H54 (cell line): ENCODE measurements at regions not wholly inside any gene's neighbourhood (a gene's known extent, or its start where the extent isn't known, plus 50 kb on each side); places are given as distances from the start of the nearest gene placed in this dataset.

Experiments used
- DNase-seq: peaks from one replicate; pipeline ENCODE4 v3.0.0; 2011; ENCODE audit warnings: low spot score, mixed read lengths; ENCODE audit not compliant: insufficient read length
- FAIRE-seq: peaks from 3 replicates; lab custom pipeline; 2011; peaks lifted over from hg19 to GRCh38; lab: Jason Lieb, UNC
- POLR2A ChIP-seq: IDR thresholded peaks from 2 replicates; pipeline ENCODE4 v1.6.1; 2011; ENCODE audit warnings: low read depth, mild to moderate bottlenecking, low read length

DNA sequence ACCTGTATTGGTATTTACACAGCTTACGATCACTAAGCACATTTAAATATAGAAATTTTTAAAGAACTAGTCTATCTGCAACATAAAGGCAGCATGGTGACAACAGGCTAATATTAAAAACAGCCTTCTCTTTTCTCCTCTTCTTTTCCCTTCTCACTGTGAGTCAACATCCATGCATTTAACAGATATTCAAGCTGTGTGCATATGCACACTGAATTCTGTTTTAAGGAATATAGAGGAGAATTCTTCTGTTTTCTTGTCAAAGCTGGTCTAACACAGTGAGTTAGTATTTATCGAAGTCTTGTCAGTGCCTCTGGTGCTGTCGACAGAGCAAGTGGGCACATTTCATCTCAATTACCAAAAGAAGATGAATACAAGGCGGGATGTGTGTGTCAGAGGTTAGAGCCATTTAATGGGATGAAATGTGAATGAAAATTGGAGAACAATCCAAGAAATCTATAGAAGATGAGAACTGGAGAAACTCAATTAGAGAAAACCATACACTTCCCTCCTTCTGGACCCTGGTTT is 282.3 kb downstream of the FAT3 start:
- FAIRE-seq (no peak), DNase-seq (no peak)
- no peak for TF ChIP-seq POLR2A

GRCh38 chr11:92510591-92510990 is 286.0 kb downstream of the FAT3 start:
- FAIRE-seq (no peak), DNase-seq (no peak)
- no peak for TF ChIP-seq POLR2A

DNA sequence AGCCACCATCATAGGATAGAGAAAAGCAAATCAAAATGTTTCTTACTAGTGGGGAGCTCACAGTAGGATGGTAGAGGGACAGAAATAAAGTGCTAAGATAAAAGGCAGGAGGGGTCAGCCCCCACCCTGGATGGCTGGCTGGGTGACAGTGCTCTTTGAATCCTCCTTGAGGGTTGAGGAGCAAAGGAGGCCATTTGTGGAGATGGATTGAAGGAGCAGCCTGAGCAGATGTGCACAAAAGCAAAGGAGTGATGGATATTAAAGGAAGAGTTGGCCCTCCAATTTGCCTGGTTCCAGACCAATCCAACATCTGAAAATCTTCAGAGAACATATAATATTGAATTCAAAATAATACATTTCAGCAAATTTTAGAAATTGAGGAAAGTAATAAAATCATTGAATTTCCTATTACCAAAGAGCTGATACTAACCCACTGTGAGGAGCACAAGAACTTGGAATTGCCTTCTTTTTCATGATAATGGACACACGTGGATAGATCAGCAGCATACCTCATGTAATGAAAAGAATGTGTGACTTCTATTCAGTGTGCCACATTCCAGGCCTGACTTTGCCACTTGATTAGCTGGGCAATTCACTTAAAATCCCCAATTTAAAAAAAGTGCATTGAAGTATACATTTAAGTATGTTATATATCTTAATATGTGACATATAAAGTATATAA is 287.0 kb downstream of the FAT3 start:
- DNase-seq (no peak), FAIRE-seq (no peak)
- no peak for TF ChIP-seq POLR2A

- TF ChIP-seq POLR2A = no peak
- FAIRE-seq (no peak), DNase-seq (no peak)
These were observed 287.6 kb downstream of the FAT3 start for GRCh38 chr11:92512204-92512569.

DNA sequence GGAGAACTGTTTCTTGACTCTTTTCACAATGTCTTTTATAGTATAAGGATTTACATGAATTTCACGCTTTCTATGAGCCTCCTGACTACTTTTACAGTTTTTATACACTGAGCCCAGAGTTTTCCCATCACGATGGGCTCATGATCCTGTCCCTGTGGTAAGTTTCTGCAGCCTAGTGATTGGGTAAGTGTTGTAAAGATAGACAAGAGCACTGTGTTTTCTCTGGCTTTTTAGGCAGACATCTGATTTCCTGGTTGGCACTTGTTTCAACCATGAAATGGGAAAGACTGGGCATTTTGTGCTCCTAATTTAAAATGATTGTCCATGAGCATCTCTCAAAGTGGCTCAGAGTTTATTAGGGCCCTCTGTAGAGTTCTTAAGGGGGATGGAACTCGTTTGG is 299.0 kb downstream of the FAT3 start:
- FAIRE-seq (no peak), DNase-seq (no peak)
- TF ChIP-seq POLR2A = no peak

DNA sequence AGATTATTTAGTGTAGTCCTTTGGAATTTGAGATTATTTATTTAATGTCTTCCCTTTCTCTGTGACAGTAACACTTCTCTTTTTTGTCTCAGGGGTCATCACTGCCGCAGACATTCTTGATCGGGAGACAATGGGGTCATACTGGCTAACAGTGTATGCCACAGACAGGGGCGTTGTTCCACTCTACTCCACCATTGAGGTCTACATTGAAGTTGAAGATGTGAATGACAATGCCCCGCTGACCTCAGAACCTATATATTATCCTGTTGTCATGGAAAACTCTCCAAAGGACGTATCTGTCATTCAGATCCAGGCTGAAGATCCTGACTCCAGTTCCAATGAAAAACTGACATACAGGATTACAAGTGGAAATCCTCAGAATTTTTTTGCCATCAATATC is 299.9 kb downstream of the FAT3 start:
- FAIRE-seq (no peak), DNase-seq (no peak)
- no peak for TF ChIP-seq POLR2A

- no peak for DNase-seq
- no peak for FAIRE-seq
- TF ChIP-seq POLR2A = no peak
These were observed 302.8 kb downstream of the FAT3 start for GRCh38 chr11:92527467-92527866.

DNA sequence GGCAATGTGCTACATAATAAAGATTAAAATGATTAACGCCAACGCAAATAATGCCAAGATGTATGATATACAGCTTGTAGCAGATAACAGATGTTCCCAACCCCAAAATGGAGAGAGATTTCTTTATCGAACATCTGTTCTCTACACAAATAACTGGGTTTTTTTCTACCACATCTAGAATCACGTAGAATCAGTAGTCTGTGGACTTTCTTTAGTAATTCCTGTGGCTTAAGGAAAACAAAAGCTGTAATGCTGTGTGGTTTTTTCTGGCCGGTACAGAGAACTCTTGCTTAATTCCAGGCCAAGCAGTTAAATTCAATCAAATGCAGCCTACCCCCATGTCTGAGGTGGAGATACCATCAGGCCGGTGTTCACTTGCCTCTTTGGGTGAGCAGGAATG is 303.4 kb downstream of the FAT3 start:
- TF ChIP-seq POLR2A = no peak
- FAIRE-seq = no peak
- DNase-seq = no peak

- no peak for FAIRE-seq
- no peak for TF ChIP-seq POLR2A
- DNase-seq = no peak
These were observed 306.6 kb downstream of the FAT3 start for GRCh38 chr11:92531065-92531739.

DNA sequence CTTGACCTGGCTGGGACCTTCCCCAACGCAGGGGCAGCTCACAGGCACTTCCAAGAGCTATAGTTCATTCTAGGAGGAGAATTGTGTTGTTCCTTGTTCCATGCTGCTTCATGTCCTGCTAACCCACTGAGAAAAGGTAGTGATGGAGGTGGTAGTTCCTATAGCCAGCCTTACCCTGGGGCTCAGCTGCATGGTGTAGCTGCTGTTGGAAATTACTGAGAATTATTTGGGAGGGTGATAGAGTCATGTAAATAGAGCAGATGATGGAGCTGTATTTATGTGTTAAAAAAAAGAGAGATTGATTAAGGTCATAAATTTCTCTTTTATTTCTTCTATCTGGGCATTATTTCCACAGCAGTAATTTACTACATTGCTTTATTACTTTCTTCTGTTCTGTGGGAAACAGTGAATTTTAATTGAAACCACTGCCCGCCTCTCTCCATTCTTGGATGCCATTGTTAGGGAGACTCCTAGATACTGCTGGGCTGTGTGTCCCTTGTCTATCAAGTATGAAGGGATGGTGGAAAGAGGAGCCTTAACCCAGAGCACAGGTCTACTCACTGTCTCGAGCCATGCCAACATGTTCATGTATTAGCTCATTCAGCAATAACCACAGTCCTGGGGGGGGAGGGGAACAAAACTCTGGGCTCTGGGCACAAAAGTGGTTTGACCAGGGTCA is 309.2 kb downstream of the FAT3 start:
- no peak for TF ChIP-seq POLR2A
- FAIRE-seq = no peak
- DNase-seq = no peak

- FAIRE-seq = no peak
- no peak for DNase-seq
- no peak for TF ChIP-seq POLR2A
These were observed 312.3 kb downstream of the FAT3 start for GRCh38 chr11:92536883-92537282.

DNA sequence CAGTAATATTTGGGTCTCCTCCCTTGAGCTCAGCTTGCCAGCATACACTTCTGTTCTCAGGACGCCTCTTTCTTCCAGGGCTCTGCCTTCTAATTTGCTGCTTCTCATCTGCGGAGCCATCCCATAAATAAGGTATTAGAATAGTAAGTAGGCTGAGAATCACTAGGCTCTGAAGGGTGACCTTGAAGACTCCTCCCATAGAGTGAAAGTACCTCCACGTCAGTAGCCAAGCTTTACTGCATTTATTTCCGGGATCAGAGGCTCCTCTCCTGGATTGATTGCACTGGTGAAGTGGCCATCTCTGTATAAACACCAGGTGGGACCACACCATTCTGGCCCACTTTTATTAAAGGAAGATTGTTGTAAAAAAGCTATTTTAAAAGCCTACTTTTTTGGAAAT is 315.5 kb downstream of the FAT3 start:
- no peak for TF ChIP-seq POLR2A
- no peak for DNase-seq
- no peak for FAIRE-seq

GRCh38 chr11:92545906-92546471 is 321.4 kb downstream of the FAT3 start:
- DNase-seq (no peak), FAIRE-seq (no peak)
- TF ChIP-seq POLR2A = no peak

GRCh38 chr11:92546603-92547002 is 322.0 kb downstream of the FAT3 start:
- FAIRE-seq (no peak), DNase-seq (no peak)
- TF ChIP-seq POLR2A = no peak
